NCI-H69 (cell line): ENCODE measurements at regions not wholly inside any gene's neighbourhood (a gene's known extent, or its start where the extent isn't known, plus 50 kb on each side); places are given as distances from the start of the nearest gene placed in this dataset.

ENCODE experiments used
- DNase-seq: peaks from one replicate; lab custom pipeline; 2025; lab: John Stamatoyannopoulos, UW

DNA sequence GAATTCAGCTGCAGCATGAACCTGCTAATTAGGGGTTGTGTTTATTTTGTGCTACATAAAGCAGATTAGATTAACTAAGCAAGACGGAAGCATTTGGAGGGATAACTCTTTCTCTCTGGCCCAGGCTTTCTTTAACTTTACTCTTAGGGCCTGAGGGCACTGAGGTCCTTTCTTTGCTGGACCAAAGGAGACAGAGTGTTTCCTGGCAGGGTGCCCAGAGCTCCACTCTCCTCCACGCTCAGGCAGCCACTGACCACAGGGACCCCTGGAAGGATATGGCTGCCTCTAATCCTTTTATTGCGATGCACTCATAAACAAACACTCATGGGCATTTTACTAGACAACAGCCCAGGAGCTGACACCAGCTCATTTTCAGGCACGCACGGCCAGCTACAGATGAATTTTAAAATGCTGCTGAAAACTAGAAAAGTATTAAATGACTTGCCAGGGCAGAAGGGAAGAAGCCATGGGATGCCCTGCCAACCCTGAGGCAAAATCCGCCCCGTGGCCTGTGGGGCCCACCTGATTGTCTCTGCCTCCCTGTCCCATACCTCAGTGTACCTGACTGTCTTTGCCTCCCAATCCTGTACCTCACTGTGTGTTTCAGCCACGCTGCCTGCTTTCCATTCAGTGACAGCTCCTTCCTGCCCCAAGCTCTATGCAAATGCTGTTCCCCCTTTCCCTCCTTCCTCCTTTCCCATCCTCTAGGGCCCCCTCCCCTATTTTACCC, 192.6 kb upstream of the NAV2 start:
- peak; percentile 48 for DNase-seq

DNA sequence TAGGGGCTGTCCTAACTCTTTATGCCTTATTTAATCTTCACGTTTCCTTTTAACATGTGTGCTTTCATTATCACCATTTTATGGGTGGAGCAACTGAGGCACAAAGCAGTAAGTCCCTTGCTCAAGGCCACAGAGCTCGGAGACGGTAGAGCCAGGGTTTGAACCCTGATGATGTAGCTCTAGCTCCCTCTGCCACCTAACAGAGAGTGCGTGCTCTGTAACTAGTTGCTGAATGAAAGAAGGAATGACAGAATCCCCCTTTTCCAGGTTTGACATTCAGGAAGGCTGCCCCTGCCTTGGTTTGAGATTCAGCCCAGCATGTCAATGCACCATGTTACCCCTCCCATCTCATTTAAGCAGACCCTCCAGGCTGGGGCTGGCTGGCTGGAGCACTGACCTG, 193.3 kb upstream of the NAV2 start:
- no peak for DNase-seq

DNA sequence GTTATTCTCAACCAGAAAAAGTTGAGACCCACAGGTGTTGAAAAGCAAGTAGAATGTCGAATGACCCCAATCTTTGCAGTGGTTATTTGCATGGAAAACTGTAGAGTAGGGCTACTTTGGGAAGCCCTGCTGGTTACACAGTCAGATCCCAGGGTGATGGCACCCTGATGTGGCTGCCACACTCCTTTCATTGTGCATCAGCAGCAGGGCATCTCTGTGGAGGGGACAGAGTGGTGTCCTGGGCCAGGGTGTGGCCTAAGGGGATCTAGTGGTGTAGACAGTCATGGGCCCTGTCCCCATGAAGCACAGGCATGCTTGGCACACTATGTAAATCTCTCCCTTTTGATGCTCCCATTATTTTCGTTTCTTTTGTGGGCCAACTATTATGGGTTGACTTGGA, 199.4 kb upstream of the NAV2 start:
- DNase-seq: no peak

DNA sequence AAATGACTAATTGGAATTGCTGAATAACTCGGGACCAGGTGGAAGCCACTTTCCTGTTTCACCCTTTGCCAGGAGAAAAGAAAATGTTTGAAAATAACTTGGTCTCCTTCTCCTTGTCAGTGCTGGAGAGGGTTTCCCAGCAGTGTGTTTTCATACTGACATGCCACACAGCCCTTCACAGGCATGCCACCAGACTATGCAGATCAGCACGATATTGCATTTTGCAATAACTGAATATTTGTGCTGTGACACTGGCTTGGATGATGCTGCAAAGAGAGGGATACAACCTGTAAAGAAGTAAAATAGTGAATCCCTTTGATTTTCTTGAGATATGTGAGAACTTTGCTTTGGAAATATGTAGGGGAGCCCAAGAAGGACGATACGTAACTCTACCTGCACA, 200.0 kb upstream of the NAV2 start:
- DNase-seq: no peak

DNA sequence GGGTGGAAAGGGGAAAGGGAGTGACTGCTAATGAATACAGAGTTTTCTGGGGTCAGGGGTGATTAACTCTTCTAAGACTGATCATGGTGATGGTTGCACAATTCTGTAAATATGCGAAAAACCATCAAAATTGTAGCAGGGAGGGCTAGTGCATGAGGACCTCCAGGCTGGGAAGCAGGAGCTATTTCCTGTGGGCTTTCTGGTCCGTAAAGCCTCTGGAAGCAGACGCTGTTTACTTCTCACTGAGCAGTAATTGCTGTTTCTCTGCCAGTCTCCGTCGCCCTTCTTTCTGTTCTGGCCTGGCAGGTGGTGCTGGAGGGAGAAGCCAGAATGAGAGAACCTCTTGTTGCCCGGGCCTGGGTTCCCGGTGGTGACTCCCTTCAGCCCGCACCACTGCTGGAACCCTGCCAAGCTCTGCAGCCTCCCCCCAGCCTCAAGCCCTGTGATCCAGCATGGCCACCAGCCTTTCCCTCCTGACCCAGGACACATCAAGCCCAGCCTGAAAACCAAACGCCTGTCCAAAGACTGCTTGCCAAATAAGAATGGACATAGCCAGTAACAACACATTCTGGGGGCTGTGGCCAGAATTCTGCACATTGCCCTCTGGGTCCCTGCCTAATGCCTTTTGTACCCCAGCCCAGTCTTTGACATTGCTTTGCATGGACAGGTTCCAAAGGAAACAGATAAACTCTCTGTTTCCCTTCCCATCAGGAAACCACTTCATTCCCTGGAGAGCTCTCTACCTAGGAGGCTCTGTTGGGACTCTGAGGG, 201.0 kb upstream of the NAV2 start:
- DNase-seq: peak; percentile 42

DNA sequence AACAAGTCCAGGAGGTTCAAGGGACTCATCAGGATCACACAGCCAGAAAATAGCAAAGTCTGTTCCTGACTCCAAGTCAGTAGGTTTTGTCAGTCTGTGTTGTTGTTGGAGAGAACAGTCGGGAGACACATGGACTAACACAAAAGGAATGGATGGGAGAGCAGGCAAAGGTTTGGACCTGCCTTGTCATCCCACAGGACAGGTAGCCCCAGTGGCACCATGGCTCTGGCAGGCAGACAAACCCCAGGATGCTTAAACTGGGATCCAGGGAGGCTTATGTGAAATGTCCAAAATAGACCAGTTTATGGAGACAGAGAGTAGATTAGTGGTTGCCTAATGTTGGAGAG, 201.6 kb upstream of the NAV2 start:
- DNase-seq: no peak

DNA sequence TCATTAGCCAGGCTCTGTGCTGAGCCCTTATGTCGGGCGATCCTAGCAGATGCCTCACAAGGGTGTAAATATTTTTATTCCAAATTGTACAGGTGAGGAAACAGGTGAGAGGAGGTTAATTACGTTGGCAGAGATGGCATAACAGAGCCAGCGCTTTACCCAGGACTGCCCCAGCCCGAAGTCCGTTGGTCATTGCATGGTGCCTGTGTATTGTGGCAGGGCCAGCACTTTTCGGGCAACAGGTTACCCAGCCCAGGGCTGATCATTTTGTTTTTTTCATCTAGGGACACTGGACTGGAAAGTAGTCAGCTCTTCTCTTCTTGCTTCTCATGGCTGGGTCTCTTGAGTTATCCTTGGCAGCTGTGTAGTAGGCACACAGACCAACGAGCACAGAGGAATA, 202.2 kb upstream of the NAV2 start:
- no peak for DNase-seq

DNA sequence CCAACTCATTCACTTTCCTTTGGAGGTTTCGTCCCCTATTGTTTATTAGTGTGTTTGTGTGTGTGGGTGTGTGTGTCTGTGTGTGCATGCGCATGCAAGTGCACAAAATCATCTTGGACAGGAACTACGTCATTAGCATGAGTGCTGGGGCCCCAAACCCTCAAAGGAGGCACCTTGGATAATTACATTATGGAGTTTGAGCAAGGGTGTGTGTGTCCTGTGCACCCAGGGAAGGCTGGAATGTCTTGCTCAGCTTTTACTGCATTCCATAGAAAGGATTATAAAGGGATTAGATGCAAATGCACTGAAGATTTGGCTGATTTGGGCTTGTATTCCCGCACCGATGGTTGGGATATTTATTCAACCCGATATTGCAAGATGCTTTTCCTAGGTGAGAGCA, 203.4 kb upstream of the NAV2 start:
- no peak for DNase-seq

DNA sequence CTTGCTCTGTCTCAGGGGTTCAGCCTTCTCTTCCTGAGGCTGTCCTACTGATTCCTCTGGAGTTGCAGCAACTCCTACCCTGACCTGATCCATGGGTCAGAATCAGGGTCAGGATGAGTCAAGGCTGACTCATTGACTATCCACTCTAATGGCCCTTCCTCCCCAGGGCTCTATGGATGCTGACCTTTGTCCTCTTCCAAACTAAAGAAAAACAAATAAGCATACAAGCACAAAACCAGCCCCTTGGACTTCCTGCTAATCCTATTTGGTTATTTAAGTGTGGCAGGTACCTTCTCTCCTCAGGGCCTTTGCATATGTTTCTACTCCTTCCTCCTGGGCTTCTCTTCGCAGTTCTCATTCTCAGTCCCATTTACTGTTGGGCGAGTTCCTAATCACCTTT, 204.5 kb upstream of the NAV2 start:
- no peak for DNase-seq

DNA sequence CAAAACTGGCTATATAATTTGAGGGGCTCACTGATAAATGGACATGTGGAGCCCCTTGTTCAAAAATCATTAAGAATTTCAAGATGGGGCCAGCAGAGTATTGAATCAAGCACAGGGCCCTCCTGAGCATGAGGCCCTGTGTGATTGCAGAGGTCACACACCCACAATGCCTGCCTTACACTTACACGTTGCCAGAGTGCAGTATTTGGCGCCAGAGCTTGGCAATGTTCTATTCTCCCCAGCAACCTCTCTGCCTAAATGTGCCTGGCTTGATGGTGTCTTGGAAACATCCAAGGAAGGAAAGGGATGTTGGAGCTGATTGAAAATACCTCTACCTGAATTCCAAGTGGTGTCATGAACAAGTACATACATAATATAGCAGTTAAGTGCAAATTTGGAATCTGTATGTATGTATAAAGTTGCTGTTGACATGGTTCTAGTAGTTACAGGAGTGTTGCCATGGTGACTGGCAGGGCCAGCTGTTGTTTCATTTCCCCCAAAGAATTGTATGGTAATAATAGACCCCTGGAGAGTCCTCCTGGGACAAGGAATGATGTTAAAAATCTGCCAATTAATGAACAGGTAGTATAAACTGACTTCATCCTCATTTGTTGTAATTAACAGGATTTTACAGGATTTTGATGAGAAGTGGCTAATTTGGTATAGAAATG, 205.7 kb upstream of the NAV2 start:
- DNase-seq: no peak

DNA sequence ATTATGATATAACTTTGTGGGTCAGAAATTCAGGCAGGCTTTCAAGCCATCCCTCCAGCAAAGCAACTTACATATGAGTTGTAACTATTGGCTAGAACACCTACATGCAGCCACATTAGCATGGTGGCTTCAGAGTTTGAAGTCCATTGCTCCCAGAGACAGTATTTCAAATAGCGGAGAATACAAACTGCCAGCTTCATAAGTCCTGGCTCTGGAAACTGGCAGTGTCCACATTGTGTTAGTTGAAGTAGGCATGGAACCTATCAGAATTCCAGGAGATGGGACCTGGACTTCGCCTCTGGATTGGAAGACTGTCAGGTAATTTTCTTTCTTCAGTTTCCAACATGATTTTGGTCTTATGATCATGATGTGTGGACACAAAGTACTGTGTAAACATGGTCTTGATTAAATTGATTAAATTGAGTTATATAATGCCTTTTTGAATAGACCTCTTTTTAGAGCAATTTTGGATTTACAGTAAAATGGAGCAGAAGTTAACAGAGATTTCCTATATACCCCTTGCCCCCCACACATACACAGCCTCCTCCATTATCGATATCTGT, 209.9 kb upstream of the NAV2 start:
- DNase-seq: no peak

DNA sequence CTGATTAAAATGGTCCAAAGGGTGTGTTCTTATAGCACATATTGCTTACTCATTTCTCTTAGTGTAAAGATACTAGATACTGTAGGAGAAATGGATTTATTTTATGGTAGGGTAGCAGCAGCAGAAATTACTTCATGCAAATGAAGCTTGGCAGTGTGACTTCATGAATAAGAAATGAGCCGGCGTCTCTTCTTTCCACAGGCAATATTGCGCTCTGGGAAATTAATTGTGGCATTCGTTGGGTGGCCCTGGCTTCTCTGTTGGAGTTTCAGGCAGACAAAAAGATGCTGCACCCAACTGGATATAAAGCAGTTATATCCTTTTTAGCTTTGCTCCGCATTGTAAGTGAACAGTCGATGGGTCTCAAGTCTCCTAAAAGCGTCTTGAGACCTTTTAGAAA, 211.0 kb upstream of the NAV2 start:
- DNase-seq: no peak

DNA sequence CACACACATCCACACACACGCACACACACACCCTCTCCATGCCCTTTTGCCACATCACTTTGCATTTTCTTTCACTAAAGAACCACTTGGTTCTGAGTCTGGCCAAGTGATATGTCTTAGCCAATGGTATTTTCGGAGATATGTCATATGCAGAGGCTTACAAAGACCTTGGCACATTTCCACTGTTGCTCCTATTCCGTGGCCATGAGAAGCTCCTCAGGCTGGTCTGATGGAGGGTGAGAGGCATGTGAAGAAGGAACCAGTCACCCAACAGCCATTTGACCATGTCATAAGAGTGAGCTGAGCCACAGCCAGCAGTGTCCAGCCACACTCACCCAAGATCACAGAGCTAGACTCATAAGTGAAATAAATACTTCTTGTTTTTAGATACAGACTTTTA, 212.6 kb upstream of the NAV2 start:
- no peak for DNase-seq

DNA sequence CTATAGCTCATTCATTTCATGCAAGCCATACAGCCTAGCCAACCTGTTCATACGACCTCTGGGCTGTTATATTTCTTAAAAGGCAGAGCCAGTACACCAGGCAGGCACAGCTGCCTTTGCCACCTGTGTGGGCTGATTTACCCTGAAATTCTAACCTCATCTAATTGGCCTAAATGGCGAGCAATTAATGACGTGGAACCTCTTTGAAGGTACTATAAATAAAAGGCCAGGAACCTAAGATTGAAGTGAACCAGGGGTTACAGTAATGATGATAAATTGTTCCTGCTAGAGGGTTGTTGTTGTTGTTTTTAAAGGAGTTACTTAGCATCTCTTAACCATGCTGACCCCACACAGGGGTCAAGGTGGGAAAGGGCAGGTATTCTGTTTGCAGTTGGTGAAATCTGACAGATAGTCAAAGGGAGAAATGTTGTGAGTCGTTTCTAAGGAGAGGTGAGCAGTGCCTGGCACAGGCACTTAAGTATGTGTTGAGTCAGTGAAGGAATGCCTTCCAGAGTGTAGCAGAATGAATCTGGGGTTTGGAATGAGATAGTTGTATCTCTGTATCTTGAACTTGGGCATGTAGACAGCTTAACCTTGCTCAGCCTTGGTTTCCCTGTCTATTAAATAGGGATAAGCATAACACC, 213.5 kb upstream of the NAV2 start:
- peak; percentile 68 for DNase-seq

DNA sequence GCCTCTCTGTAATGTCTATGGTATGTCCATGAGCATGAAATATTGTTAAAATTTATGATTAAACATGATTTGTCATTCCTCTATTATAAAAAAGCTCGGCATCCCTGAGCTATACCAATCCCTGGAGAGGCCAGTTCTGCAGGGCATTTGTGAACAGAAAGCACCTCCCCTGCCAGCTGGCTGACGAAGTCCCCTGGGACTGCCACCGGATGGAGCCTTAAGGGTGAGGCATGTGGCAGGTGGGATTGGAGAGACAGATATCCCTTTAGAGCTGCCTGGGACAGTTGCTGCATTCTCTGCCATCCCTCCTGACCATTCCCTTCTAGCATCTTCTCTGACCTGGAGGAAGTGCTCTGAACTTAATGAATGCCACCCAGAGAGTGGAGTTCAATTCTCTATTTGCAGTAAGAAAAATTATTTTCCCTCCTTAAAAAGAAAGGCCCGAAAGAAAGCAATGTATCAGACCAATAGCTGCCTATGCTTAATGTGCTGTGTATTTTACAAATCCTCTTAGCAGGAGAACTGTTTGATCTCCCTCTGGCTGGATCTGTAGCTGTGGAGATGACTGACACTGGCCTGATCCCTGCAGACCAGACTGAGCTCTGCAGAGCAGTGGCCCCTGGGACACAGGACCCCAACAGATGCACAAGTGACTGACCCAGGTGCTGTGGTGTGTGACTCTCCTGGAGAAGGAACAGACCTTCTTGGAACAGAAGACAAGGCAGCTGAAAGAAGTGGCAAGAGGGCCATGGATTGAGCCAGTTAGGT, 219.0 kb upstream of the NAV2 start:
- peak; percentile 38 for DNase-seq

DNA sequence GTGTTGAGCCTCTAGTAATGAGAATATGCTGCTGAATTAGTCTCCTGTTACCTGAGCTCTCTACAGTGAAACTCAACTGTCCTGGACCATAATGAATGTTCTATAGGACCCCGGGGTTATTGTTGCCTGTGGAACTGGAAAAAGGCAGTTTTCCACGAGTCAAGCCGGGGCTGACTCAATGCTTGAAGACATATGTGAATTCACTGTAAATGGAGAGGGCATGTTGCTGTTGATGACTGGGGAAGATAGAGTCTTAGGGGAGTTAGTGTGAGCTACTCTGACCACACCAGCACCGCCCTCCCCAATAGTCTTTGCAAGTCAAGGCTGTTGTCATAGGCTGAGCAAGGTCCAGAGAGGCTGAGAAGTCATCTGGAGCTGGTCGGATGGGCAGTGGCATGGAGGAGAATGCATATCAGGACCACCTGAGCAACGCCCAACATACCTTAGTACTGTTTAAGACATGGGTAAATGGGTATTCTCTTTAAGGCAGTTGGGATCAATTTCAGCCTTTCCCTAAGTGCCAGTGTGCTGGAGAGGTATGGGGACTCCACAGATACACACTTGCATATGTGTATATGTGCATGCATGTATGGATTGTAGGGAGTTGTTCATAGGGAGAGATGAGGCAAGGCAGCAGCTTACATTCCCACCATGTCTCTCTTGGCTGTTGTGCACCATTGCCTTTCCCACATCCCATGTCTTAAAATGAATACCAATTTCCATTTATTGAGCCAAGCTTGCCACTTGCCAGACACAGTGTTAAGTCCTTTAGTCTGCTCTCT, 230.1 kb upstream of the NAV2 start:
- DNase-seq: no peak

DNA sequence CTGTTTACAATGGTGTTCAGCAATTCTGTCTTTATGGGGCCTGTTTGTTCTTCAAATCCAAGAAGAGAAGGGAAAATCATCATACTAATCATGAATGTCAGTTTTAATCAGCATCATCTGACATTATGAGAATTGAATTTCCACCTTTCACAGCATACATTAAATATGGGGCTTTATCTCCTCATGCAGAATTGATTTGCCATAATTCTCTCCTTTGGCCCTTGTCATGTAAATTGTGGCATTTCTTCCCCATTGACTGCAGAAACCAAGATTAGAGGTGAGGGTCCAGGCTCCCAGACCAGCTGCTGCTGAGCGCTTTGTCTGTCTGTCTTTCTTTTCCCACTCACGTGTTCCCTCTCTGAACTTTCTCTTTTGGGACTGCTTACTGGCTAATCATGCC, 232.1 kb upstream of the NAV2 start:
- no peak for DNase-seq

DNA sequence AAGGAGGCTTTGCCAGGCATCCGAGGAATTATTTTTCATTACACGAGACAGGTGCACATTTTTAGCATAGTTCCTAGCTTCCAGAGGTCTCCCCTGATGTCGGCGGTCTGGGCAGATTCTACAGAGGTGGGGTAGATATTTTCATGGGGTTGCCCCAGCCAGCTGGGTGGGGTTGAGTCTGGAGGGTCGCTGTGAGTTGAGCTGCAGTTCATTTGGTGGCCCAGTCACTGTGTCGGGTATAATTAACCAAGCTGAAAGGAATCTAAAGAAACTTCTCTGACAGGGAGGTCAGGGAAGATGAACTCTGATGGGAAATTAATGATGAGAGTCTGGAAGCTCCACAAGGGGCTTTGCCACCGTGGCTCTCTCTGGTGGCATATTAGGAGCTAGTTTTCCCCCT, 233.7 kb upstream of the NAV2 start:
- no peak for DNase-seq

DNA sequence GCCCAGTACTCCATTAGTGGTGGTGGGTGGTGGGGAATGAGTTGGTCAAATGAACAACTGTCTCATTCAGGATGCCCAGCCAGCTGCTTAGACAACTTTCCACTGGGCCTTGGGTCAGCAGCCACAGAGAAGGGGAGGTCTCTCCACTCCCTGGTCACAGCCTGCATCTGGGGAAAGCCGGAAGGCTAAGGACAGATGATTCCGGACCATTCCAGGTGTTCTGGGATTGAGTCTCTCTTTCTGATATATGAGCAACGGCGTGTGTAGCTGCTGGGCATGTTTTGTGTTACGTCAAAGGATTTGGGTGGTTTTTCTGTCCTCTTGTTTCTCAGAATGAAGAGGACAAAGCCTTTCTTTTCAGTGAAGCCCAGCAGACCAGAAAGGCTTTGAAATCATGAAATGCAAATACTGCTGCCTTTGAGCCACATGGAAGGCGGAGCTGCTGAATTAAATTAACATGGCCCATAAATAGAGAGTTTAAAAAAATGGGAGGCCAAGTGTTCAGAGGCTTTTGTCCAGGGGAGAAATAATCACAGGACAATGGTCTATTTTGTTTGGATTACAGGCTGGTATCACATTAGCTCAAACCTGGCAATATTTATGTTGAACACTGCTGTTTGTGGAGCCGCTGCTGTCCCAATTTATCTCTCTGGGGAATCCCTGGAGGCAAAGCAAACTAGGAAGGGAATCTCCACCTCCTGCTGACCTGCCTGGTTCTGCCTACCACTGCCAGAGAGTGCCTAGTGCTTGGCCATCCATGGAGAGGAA, 234.4 kb upstream of the E2F8 start:
- peak; percentile 85 for DNase-seq

DNA sequence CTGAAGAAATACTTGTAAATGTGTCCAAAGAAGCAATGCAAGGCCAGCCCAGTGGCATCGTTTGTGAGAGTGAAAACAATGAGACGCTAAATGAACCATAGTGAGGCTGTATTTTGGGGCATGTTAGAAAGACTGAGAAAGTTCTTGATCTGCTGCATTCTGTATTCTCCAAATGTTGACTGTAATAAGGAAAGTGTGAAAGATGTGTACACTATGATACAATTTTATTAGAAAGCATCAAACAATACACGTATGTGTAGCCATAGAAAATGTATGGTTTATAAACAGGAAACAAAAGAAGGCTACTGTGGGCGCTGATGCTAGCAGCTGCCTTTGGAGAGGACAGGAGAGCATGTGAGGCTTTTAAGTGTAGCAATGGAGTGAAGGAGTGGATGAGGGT, 233.5 kb upstream of the E2F8 start:
- DNase-seq: no peak
